Panc1 (cell line): ENCODE measurements at regions not wholly inside any gene's neighbourhood (a gene's known extent, or its start where the extent isn't known, plus 50 kb on each side); places are given as distances from the start of the nearest gene placed in this dataset.

Source experiments
- ATAC-seq: fragments of 200-7000 bp; cut with Tn5 transposase; 2 replicates; pipeline ENCODE4 v1.9.1; 2020; ENCODE audit warnings: mild to moderate bottlenecking, moderate library complexity
- BruUV-seq: library from RNA; stranded (reverse); fragments of 400-500 nt; replicated peaks from 2 replicates; lab custom pipeline; 2021; lab: Mats Ljungman, UMichigan
- CTCF ChIA-PET: fragments of 300-600 bp; sonication (Branson Sonifier 250); formaldehyde crosslinking; loops from one replicate; lab custom pipeline; 2022; ENCODE audit warnings: antibody characterized with exemption; lab: Charles Lee
- POLR2A ChIA-PET: fragments of 300-600 bp; sonication (Branson Sonifier 250); formaldehyde crosslinking; loops from one replicate; lab custom pipeline; 2022; ENCODE audit warnings: antibody characterized with exemption; lab: Charles Lee
- DNase-seq: peaks from one replicate; pipeline ENCODE4 v3.0.0-alpha.2; 2010; ENCODE audit warnings: low read depth, low spot score
- H3K27ac ChIP-seq: 2 replicates; pipeline ENCODE4 v1.5.1; 2011; ENCODE audit warnings: mild to moderate bottlenecking, low read length, inconsistent platforms
- H3K27me3 ChIP-seq: fragments of 200-500 bp; sonication (Bioruptor generic); 2 replicates; pipeline ENCODE4 v1.6.0; 2014; ENCODE audit warnings: low read length, inconsistent platforms; ENCODE audit not compliant: control insufficient read depth, insufficient read depth
- H3K36me3 ChIP-seq: fragments of 200-500 bp; sonication (Bioruptor generic); 2 replicates; pipeline ENCODE4 v1.5.1; 2014; ENCODE audit warnings: inconsistent platforms, mild to moderate bottlenecking, low read length, moderate library complexity; ENCODE audit not compliant: control insufficient read depth, insufficient read depth
- H3K4me1 ChIP-seq: 2 replicates; pipeline ENCODE4 v1.5.1; 2011; ENCODE audit warnings: inconsistent platforms, mild to moderate bottlenecking, low read length, moderate library complexity; ENCODE audit not compliant: control insufficient read depth, insufficient read depth
- H3K4me3 ChIP-seq, 2 experiments: 2 replicates each; pipeline ENCODE4 v1.5.1; 2011 to 2012; ENCODE audit warnings: low read depth in 2 of 2, low read length in 2 of 2, mild to moderate bottlenecking in 2 of 2, inconsistent platforms in 1 of 2, moderate library complexity in 1 of 2
- H3K9me3 ChIP-seq: fragments of 200-500 bp; sonication (Bioruptor generic); 2 replicates; pipeline ENCODE4 v1.5.1; 2014; ENCODE audit warnings: low read depth, mild to moderate bottlenecking, inconsistent platforms, low read length, moderate library complexity; ENCODE audit not compliant: control insufficient read depth, insufficient read depth
- CTCF ChIP-seq: fragments of 450-650 bp; IDR thresholded peaks from 2 replicates; pipeline ENCODE4 v1.5.1; 2017; ENCODE audit warnings: mild to moderate bottlenecking
- POLR2AphosphoS5 ChIP-seq: IDR thresholded peaks from 2 replicates; pipeline ENCODE4 v1.6.1; 2012; ENCODE audit warnings: mild to moderate bottlenecking, low read depth, low read length, moderate library complexity
- REST ChIP-seq, 2 experiments: IDR thresholded peaks; 2 replicates each; pipeline ENCODE4 v1.6.1; 2011 to 2012; ENCODE audit warnings: low read depth in 2 of 2, control low read depth in 1 of 2, low read length in 1 of 2, mild to moderate bottlenecking in 1 of 2, moderate library complexity in 1 of 2; ENCODE audit not compliant: insufficient read depth in 1 of 2
- SIN3A ChIP-seq: IDR thresholded peaks from 2 replicates; pipeline ENCODE4 v1.6.1; 2012; ENCODE audit warnings: low read depth, mild to moderate bottlenecking, low read length, moderate library complexity, borderline replicate concordance; ENCODE audit not compliant: insufficient read depth
- TCF7L2 ChIP-seq: IDR thresholded peaks from 2 replicates; pipeline ENCODE4 v1.6.1; 2011; ENCODE audit warnings: mild to moderate bottlenecking, low read depth, low read length, inconsistent platforms
- in situ Hi-C: cut with HindIII; loops from 2 replicates; pipeline ENCODE4 v1.10.0; 2016; ENCODE audit warnings: low sequenced_read_pairs, low pct_unique_long_range_greater_than_20kb
- intact Hi-C: fragments of 100-400 bp; cut with micrococcal nuclease; formaldehyde crosslinking; loops from one replicate; pipeline ENCODE4 v1.10.0; 2022; ENCODE audit not compliant: unreplicated experiment

- no peak overlapping the region for H3K4me3 ChIP-seq
- ATAC-seq (no peak), DNase-seq (no peak)
- no TSS peak for BruUV-seq
- no peak for TF ChIP-seq POLR2AphosphoS5
- H3K4me1 ChIP-seq: no peaks in the 10 kb centered on the region
- intact Hi-C loops: no loop called here
- in situ Hi-C loops: no loop called here
- no peak overlapping the region for H3K27ac ChIP-seq
- ChIA-PET CTCF (no interaction called here), POLR2A (no interaction called here)
- no peaks in the 10 kb centered on the region for H3K27me3 ChIP-seq
- no peaks in the 10 kb centered on the region for H3K9me3 ChIP-seq
- no peaks in the 10 kb centered on the region; the same call in 1 of the 2 replicates for H3K36me3 ChIP-seq
Measured at GRCh38 chr21:16311229-16311628, 581.4 kb downstream of the USP25 start.

- in situ Hi-C loops: no loop called here
- Histone ChIP-seq H3K27ac (no peak overlapping the region), H3K9me3 (no peaks in the 10 kb centered on the region), H3K36me3 (no peaks in the 10 kb centered on the region; the same call in 1 of the 2 replicates), H3K4me1 (no peaks in the 10 kb centered on the region), H3K4me3 (no peak overlapping the region), H3K27me3 (no peaks in the 10 kb centered on the region)
- no peak for ATAC-seq
- TF ChIP-seq TCF7L2 (no peak), SIN3A (no peak), CTCF (no peak), POLR2AphosphoS5 (no peak)
- no peak for DNase-seq
- POLR2A ChIA-PET: no interaction called here
- CTCF ChIA-PET: no interaction called here
- no TSS peak for BruUV-seq
- intact Hi-C loops: no loop called here
Measured at GRCh38 chr21:16312321-16312720, 582.5 kb downstream of the USP25 start.

- no peaks in the 10 kb centered on the region for H3K27me3 ChIP-seq
- POLR2A ChIA-PET: no interaction called here
- ATAC-seq: no peak
- CTCF ChIA-PET: no interaction called here
- no peak overlapping the region for H3K27ac ChIP-seq
- BruUV-seq: no TSS peak
- no peaks in the 10 kb centered on the region for H3K36me3 ChIP-seq
- no peak overlapping the region for H3K4me3 ChIP-seq
- H3K4me1 ChIP-seq: no peaks in the 10 kb centered on the region
- no peak for TF ChIP-seq SIN3A
- TF ChIP-seq CTCF: no peak
- no peak for TF ChIP-seq REST (IDR thresholded peaks at IDR 0.05; ENCODE audit: insufficient read depth in 1 of 2, low read depth in 2 of 2, low read length in 1 of 2)
- no peak for TF ChIP-seq TCF7L2
- no peak for TF ChIP-seq POLR2AphosphoS5
- intact Hi-C loops (no loop called here), in situ Hi-C loops (no loop called here)
- H3K9me3 ChIP-seq: no peaks in the 10 kb centered on the region
- DNase-seq: no peak
Measured at GRCh38 chr21:16315223-16315622, 585.4 kb downstream of the USP25 start.
